Lower leg skin (tissue), 3 donors: ENCODE measurements at regions not wholly inside any gene's neighbourhood (a gene's known extent, or its start where the extent isn't known, plus 50 kb on each side); places are given as distances from the start of the nearest gene placed in this dataset.

Experiments used
- CTCF ChIP-seq, 3 donors: fragments of 450-650 bp; IDR thresholded peaks; one replicate each; pipeline ENCODE4 v1.5.1; 2016; ENCODE audit warnings: antibody characterized with exemption in 3 of 3, mild to moderate bottlenecking in 3 of 3, moderate library complexity in 2 of 3
- POLR2A ChIP-seq, 2 donors: fragments of 450-650 bp; IDR thresholded peaks; one replicate each; pipeline ENCODE4 v1.6.1; 2016 to 2017; ENCODE audit warnings: antibody characterized with exemption in 2 of 2, mild to moderate bottlenecking in 1 of 2, moderate library complexity in 1 of 2

- TF ChIP-seq CTCF (IDR thresholded peaks at IDR 0.05) = no peak
- no peak for TF ChIP-seq POLR2A (IDR thresholded peaks at IDR 0.05)
Observed at GRCh38 chr17:13202835-13203234, 185.0 kb upstream of the ELAC2 start.
